ENCODE measurements at regions not wholly inside any gene's neighbourhood (a gene's known extent, or its start where the extent isn't known, plus 50 kb on each side); places are given as distances from the start of the nearest gene placed in this dataset.
"Not testable (repeated sequence)": the region's sequence is repeated elsewhere in the genome, so short reads cannot be mapped to it uniquely, and the experiment has no call there.

GRCh38 chrX:138073626-138074025, 507.7 kb downstream of the ZIC3 start:
- WGBS, 2 donors (ENCODE audit: extremely low coverage in 2 of 2, insufficient read length in 2 of 2, insufficient replicate concordance in 1 of 2), result no CpG with 5 or more reads among the region's 15 CpGs
- Histone ChIP-seq H3K4ac (ENCODE audit: low read length) (no peak overlapping the region), H3K79me1 (ENCODE audit: low read depth, low read length) (no peaks in the 10 kb centered on the region), H2BK12ac (ENCODE audit: low read length) (no peak overlapping the region), H2BK120ac (ENCODE audit: low read depth, low read length) (no peak overlapping the region), H3K18ac (ENCODE audit: low read length) (no peak overlapping the region), H3K27me3 (ENCODE audit: control insufficient read depth in 3 of 3, insufficient read depth in 3 of 3, low read depth in 1 of 3, low read length in 3 of 3) (no peaks in the 10 kb centered on the region), H4K91ac (ENCODE audit: low read depth, low read length, poor library complexity) (no peak overlapping the region), H3K4me1 (ENCODE audit: control insufficient read depth in 2 of 2, insufficient read depth in 1 of 2, low read depth in 1 of 2, low read length in 2 of 2) (no peaks in the 10 kb centered on the region), H3K9me3 (replicated peaks in 1 of 2; ENCODE audit: control insufficient read depth in 2 of 2, insufficient read depth in 1 of 2, low read depth in 1 of 2, low read length in 2 of 2) (no peaks in the 10 kb centered on the region), H3K36me3 (replicated peaks in 1 of 2; ENCODE audit: control insufficient read depth in 2 of 2, insufficient read depth in 2 of 2, low read length in 2 of 2) (no peaks in the 10 kb centered on the region), H3K9ac (ENCODE audit: low read depth, low read length, poor library complexity) (no peak overlapping the region), H3K14ac (ENCODE audit: low read length) (no peak overlapping the region), H2AK5ac (ENCODE audit: low read depth, low read length) (no peak overlapping the region), H3K4me2 (ENCODE audit: insufficient read depth, low read length, poor library complexity, severe bottlenecking) (no peak overlapping the region), H2BK5ac (ENCODE audit: low read length) (no peak overlapping the region), H3K4me3 (ENCODE audit: low read length in 2 of 2) (no peak overlapping the region), H2BK15ac (ENCODE audit: low read length) (no peak overlapping the region), H3K23ac (ENCODE audit: low read depth, low read length, poor library complexity) (no peak overlapping the region), H3K27ac (replicated peaks; ENCODE audit: low read length) (no peak overlapping the region), H4K8ac (ENCODE audit: low read depth, low read length) (no peak overlapping the region), H2AFZ (ENCODE audit: low read length) (no peak overlapping the region)
- no peak for DNase-seq (ENCODE audit: low spot score)

GRCh38 chrX:138082251-138082650, 516.3 kb downstream of the ZIC3 start:
- no CpG with 5 or more reads among the region's 2 CpGs for WGBS, 2 donors (ENCODE audit: extremely low coverage in 2 of 2, insufficient read length in 2 of 2, insufficient replicate concordance in 1 of 2)
- Histone ChIP-seq H3K79me1 (ENCODE audit: low read depth, low read length) (no peaks in the 10 kb centered on the region), H4K91ac (ENCODE audit: low read depth, low read length, poor library complexity) (no peak overlapping the region), H3K14ac (ENCODE audit: low read length) (no peak overlapping the region), H3K4me2 (ENCODE audit: insufficient read depth, low read length, poor library complexity, severe bottlenecking) (no peak overlapping the region), H3K18ac (ENCODE audit: low read length) (no peak overlapping the region), H2BK15ac (ENCODE audit: low read length) (no peak overlapping the region), H3K9me3 (replicated peaks in 1 of 2; ENCODE audit: control insufficient read depth in 2 of 2, insufficient read depth in 1 of 2, low read depth in 1 of 2, low read length in 2 of 2) (no peaks in the 10 kb centered on the region), H3K36me3 (replicated peaks in 1 of 2; ENCODE audit: control insufficient read depth in 2 of 2, insufficient read depth in 2 of 2, low read length in 2 of 2) (no peaks in the 10 kb centered on the region), H3K27ac (replicated peaks; ENCODE audit: low read length) (no peak overlapping the region), H3K27me3 (ENCODE audit: control insufficient read depth in 3 of 3, insufficient read depth in 3 of 3, low read depth in 1 of 3, low read length in 3 of 3) (peaks cover 0 to 3% (median 0%) of the 10 kb centered on the region in 3 experiments), H3K23ac (ENCODE audit: low read depth, low read length, poor library complexity) (no peak overlapping the region), H3K4ac (ENCODE audit: low read length) (no peak overlapping the region), H4K8ac (ENCODE audit: low read depth, low read length) (no peak overlapping the region), H2BK5ac (ENCODE audit: low read length) (no peak overlapping the region), H2BK12ac (ENCODE audit: low read length) (no peak overlapping the region), H2BK120ac (ENCODE audit: low read depth, low read length) (no peak overlapping the region), H3K9ac (ENCODE audit: low read depth, low read length, poor library complexity) (no peak overlapping the region), H2AFZ (ENCODE audit: low read length) (no peak overlapping the region), H2AK5ac (ENCODE audit: low read depth, low read length) (no peak overlapping the region), H3K4me3 (ENCODE audit: low read length in 2 of 2) (no peak overlapping the region), H3K4me1 (ENCODE audit: control insufficient read depth in 2 of 2, insufficient read depth in 1 of 2, low read depth in 1 of 2, low read length in 2 of 2) (no peaks in the 10 kb centered on the region)
- no peak for DNase-seq (ENCODE audit: low spot score)

GRCh38 chrX:138082896-138083295, 517.0 kb downstream of the ZIC3 start:
- H2AK5ac ChIP-seq (ENCODE audit: low read depth, low read length), result no peak overlapping the region
- H3K14ac ChIP-seq (ENCODE audit: low read length), result no peak overlapping the region
- no peak overlapping the region for H4K91ac ChIP-seq (ENCODE audit: low read depth, low read length, poor library complexity)
- no peak overlapping the region for H2AFZ ChIP-seq (ENCODE audit: low read length)
- H3K4me1 ChIP-seq (ENCODE audit: control insufficient read depth in 2 of 2, insufficient read depth in 1 of 2, low read depth in 1 of 2, low read length in 2 of 2), result no peaks in the 10 kb centered on the region
- no peak overlapping the region for H3K9ac ChIP-seq (ENCODE audit: low read depth, low read length, poor library complexity)
- no peak overlapping the region for H3K18ac ChIP-seq (ENCODE audit: low read length)
- no peak overlapping the region for H2BK15ac ChIP-seq (ENCODE audit: low read length)
- no peak overlapping the region for H2BK120ac ChIP-seq (ENCODE audit: low read depth, low read length)
- H3K4me2 ChIP-seq (ENCODE audit: insufficient read depth, low read length, poor library complexity, severe bottlenecking), result no peak overlapping the region
- peaks cover 0 to 3% (median 0%) of the 10 kb centered on the region in 3 experiments for H3K27me3 ChIP-seq (ENCODE audit: control insufficient read depth in 3 of 3, insufficient read depth in 3 of 3, low read depth in 1 of 3, low read length in 3 of 3)
- H4K8ac ChIP-seq (ENCODE audit: low read depth, low read length), result no peak overlapping the region
- H3K36me3 ChIP-seq (replicated peaks in 1 of 2; ENCODE audit: control insufficient read depth in 2 of 2, insufficient read depth in 2 of 2, low read length in 2 of 2), result no peaks in the 10 kb centered on the region
- no peaks in the 10 kb centered on the region for H3K9me3 ChIP-seq (replicated peaks in 1 of 2; ENCODE audit: control insufficient read depth in 2 of 2, insufficient read depth in 1 of 2, low read depth in 1 of 2, low read length in 2 of 2)
- no peak overlapping the region for H2BK5ac ChIP-seq (ENCODE audit: low read length)
- H3K4ac ChIP-seq (ENCODE audit: low read length), result no peak overlapping the region
- no peak overlapping the region for H3K4me3 ChIP-seq (ENCODE audit: low read length in 2 of 2)
- H2BK12ac ChIP-seq (ENCODE audit: low read length), result no peak overlapping the region
- DNase-seq (ENCODE audit: low spot score), result no peak
- H3K79me1 ChIP-seq (ENCODE audit: low read depth, low read length), result no peaks in the 10 kb centered on the region
- WGBS, 2 donors (ENCODE audit: extremely low coverage in 2 of 2, insufficient read length in 2 of 2, insufficient replicate concordance in 1 of 2), result no CpG with 5 or more reads among the region's 2 CpGs
- H3K27ac ChIP-seq (replicated peaks; ENCODE audit: low read length), result no peak overlapping the region
- H3K23ac ChIP-seq (ENCODE audit: low read depth, low read length, poor library complexity), result no peak overlapping the region

GRCh38 chrX:138110910-138111309, 545.0 kb downstream of the ZIC3 start:
- not testable (repeated sequence) for H2BK15ac ChIP-seq (ENCODE audit: low read length); H3K4me1 ChIP-seq (ENCODE audit: control insufficient read depth in 2 of 2, insufficient read depth in 1 of 2, low read depth in 1 of 2, low read length in 2 of 2); H3K9me3 ChIP-seq (replicated peaks in 1 of 2; ENCODE audit: control insufficient read depth in 2 of 2, insufficient read depth in 1 of 2, low read depth in 1 of 2, low read length in 2 of 2); H2BK120ac ChIP-seq (ENCODE audit: low read depth, low read length); H3K27ac ChIP-seq (replicated peaks; ENCODE audit: low read length); H3K4me2 ChIP-seq (ENCODE audit: insufficient read depth, low read length, poor library complexity, severe bottlenecking); H2BK5ac ChIP-seq (ENCODE audit: low read length); H3K14ac ChIP-seq (ENCODE audit: low read length); H3K4me3 ChIP-seq (ENCODE audit: low read length in 2 of 2); H3K79me1 ChIP-seq (ENCODE audit: low read depth, low read length); H3K9ac ChIP-seq (ENCODE audit: low read depth, low read length, poor library complexity); H3K36me3 ChIP-seq (replicated peaks in 1 of 2; ENCODE audit: control insufficient read depth in 2 of 2, insufficient read depth in 2 of 2, low read length in 2 of 2); H3K27me3 ChIP-seq (ENCODE audit: control insufficient read depth in 3 of 3, insufficient read depth in 3 of 3, low read depth in 1 of 3, low read length in 3 of 3); H3K23ac ChIP-seq (ENCODE audit: low read depth, low read length, poor library complexity); DNase-seq (ENCODE audit: low spot score); H4K91ac ChIP-seq (ENCODE audit: low read depth, low read length, poor library complexity); H2BK12ac ChIP-seq (ENCODE audit: low read length); H2AFZ ChIP-seq (ENCODE audit: low read length); H3K4ac ChIP-seq (ENCODE audit: low read length); H4K8ac ChIP-seq (ENCODE audit: low read depth, low read length); H3K18ac ChIP-seq (ENCODE audit: low read length); H2AK5ac ChIP-seq (ENCODE audit: low read depth, low read length)
- no CpG with 5 or more reads among the region's 3 CpGs for WGBS, 2 donors (ENCODE audit: extremely low coverage in 2 of 2, insufficient read length in 2 of 2, insufficient replicate concordance in 1 of 2)

Measured in neuronal stem cell (in vitro differentiated cells).